ENCODE measurements at regions not wholly inside any gene's neighbourhood (a gene's known extent, or its start where the extent isn't known, plus 50 kb on each side); places are given as distances from the start of the nearest gene placed in this dataset.
A peak's percentile ranks its signal among the peaks of the same experiment; 100 is the strongest.

GRCh38 chr2:239640676-239641578 is 240.1 kb upstream of the HDAC4 start:
- no peak for DNase-seq

- DNase-seq = no peak
These were observed 239.4 kb upstream of the HDAC4 start for GRCh38 chr2:239640210-239640609.

GRCh38 chr2:239639421-239640185 is 238.8 kb upstream of the HDAC4 start:
- DNase-seq = no peak

- no peak for DNase-seq
These were observed 237.6 kb upstream of the HDAC4 start for GRCh38 chr2:239638376-239638775.

- no peak for DNase-seq
These were observed 236.0 kb upstream of the HDAC4 start for GRCh38 chr2:239636808-239637207.

- DNase-seq = no peak
These were observed 233.9 kb upstream of the HDAC4 start for GRCh38 chr2:239634769-239635168.

- peak; percentile 87 for DNase-seq
These were observed 229.9 kb upstream of the HDAC4 start for GRCh38 chr2:239630618-239631286.

- DNase-seq = no peak
These were observed 229.3 kb upstream of the HDAC4 start for GRCh38 chr2:239629926-239630617.

- no peak for DNase-seq
These were observed 226.3 kb upstream of the HDAC4 start for GRCh38 chr2:239626961-239627592.

GRCh38 chr2:239625971-239626734 is 225.3 kb upstream of the HDAC4 start:
- no peak for DNase-seq

- DNase-seq = no peak
These were observed 224.5 kb upstream of the HDAC4 start for GRCh38 chr2:239625156-239625845.

GRCh38 chr2:239621611-239622010 is 220.8 kb upstream of the HDAC4 start:
- DNase-seq = no peak

GRCh38 chr2:239619369-239619768 is 218.5 kb upstream of the HDAC4 start:
- no peak for DNase-seq

- DNase-seq = no peak
These were observed 215.9 kb upstream of the HDAC4 start for GRCh38 chr2:239616729-239617128.

- DNase-seq = no peak
These were observed 211.3 kb upstream of the HDAC4 start for GRCh38 chr2:239612133-239612532.

GRCh38 chr2:239611222-239611795 is 210.5 kb upstream of the HDAC4 start:
- no peak for DNase-seq

GRCh38 chr2:239610457-239611221 is 209.8 kb upstream of the HDAC4 start:
- no peak for DNase-seq

- no peak for DNase-seq
These were observed 208.9 kb upstream of the HDAC4 start for GRCh38 chr2:239609607-239610310.

GRCh38 chr2:239609162-239609561 is 208.3 kb upstream of the HDAC4 start:
- no peak for DNase-seq
